IPS DF 6.9 (cell line): ENCODE measurements at regions not wholly inside any gene's neighbourhood (a gene's known extent, or its start where the extent isn't known, plus 50 kb on each side); places are given as distances from the start of the nearest gene placed in this dataset.

Experiments used
- DNase-seq: peaks from one replicate; pipeline ENCODE4 v3.0.0-alpha.2; 2013; ENCODE audit warnings: low read depth, low spot score
- H3K27ac ChIP-seq: one replicate; pipeline ENCODE4 v1.5.1; 2013; ENCODE audit warnings: low read length, control low read depth
- H3K27me3 ChIP-seq: 2 replicates; pipeline ENCODE4 v1.6.1; 2013; ENCODE audit warnings: mild to moderate bottlenecking, low read length; ENCODE audit not compliant: control insufficient read depth, insufficient read depth
- H3K36me3 ChIP-seq: 2 replicates; pipeline ENCODE4 v1.6.1; 2013; ENCODE audit warnings: low read length; ENCODE audit not compliant: control insufficient read depth, insufficient read depth
- H3K4me1 ChIP-seq: 2 replicates; pipeline ENCODE4 v1.6.1; 2013; ENCODE audit warnings: low read length; ENCODE audit not compliant: control insufficient read depth, insufficient read depth
- H3K4me3 ChIP-seq: 2 replicates; pipeline ENCODE4 v1.5.1; 2013; ENCODE audit warnings: mild to moderate bottlenecking, low read length
- H3K9me3 ChIP-seq: 2 replicates; pipeline ENCODE4 v1.6.1; 2013; ENCODE audit warnings: low read length, inconsistent platforms; ENCODE audit not compliant: control insufficient read depth, insufficient read depth
- WGBS: extraction: QIAGEN DNeasy Blood & Tissue Kit; methylation state at CpG from one replicate; pipeline ENCODE4 v1.1.7; 2013; ENCODE audit warnings: mixed read lengths, missing lambda C conversion rate; ENCODE audit not compliant: insufficient read length, insufficient coverage; 5-methylcytosine and 5-hydroxymethylcytosine counted together

DNA sequence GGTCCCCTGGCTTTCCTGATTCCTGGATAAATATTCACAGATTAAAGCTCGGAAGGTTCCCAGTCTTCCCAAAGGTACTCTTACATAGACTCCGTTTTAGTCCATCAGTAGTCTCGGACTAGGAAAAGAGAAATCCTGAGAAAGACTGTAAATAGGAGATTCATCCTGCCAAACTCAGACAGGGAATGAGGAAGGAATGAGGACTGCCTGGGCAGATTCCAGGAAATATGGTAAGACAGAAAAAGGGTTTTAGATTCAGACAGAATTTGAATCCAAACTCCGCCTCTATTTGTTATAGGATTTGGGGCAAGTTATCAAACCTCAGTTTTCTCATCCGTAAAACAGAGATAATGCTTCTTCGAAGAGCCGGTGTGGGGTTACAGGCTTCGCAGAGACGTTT is 77.8 kb upstream of the VGLL4 start:
- no peak for DNase-seq
- H3K9me3 ChIP-seq, result no peaks in the 10 kb centered on the region
- no peak overlapping the region for H3K4me3 ChIP-seq
- no CpG with 5 or more reads among the region's 9 CpGs for WGBS
- H3K27ac ChIP-seq, result no peak overlapping the region
- peaks cover 1% of the 10 kb centered on the region; the same call in 1 of the 2 replicates for H3K4me1 ChIP-seq
- H3K27me3 ChIP-seq, result no peaks in the 10 kb centered on the region
- no peaks in the 10 kb centered on the region for H3K36me3 ChIP-seq

GRCh38 chr3:11720917-11721411 is 77.2 kb upstream of the VGLL4 start:
- H3K27me3 ChIP-seq, result no peaks in the 10 kb centered on the region
- no peaks in the 10 kb centered on the region for H3K9me3 ChIP-seq
- H3K36me3 ChIP-seq, result no peaks in the 10 kb centered on the region
- H3K4me3 ChIP-seq, result no peak overlapping the region; the same call in 1 of the 2 replicates
- DNase-seq, result no peak
- peaks cover 1% of the 10 kb centered on the region; the same call in 1 of the 2 replicates for H3K4me1 ChIP-seq
- no peak overlapping the region for H3K27ac ChIP-seq
- no CpG with 5 or more reads among the region's 8 CpGs for WGBS

DNA sequence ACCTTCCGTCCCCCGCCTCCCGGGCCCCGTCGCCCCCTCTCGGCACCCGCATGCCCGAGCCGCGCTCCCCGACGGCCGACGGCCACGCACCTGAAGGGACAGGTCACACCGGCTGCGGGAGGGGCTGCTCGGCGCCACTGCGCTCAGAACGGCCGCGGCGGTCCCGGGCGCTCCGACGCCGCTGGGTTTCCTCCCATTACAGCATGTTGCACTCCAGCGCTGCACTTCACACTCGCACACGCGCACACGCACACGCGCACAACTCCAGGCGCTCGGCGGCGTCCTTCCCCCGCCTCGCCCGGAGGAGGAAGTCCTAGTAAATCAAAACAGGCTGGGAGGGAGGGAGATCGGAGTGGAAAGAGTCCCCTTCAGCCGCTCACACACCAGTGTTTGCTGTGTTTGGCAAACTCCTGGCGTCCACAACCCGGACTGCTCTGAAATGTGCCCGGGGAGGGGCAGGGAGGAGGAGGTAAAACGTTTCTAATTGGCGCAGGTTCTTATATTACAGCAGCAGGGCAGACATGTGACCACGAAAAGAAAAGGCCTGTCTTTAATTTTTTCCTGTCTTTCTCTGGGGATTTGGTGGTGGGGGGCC is 76.7 kb upstream of the VGLL4 start:
- H3K4me3 ChIP-seq, result peak overlapping the region; percentile 65; the same call in 1 of the 2 replicates
- whole genome bisulfite sequencing, result no CpG with 5 or more reads among the region's 51 CpGs
- H3K27ac ChIP-seq, result no peak overlapping the region
- DNase-seq, result no peak
- peaks cover 1% of the 10 kb centered on the region; the same call in 1 of the 2 replicates for H3K4me1 ChIP-seq
- no peaks in the 10 kb centered on the region for H3K9me3 ChIP-seq
- H3K36me3 ChIP-seq, result no peaks in the 10 kb centered on the region
- H3K27me3 ChIP-seq, result no peaks in the 10 kb centered on the region

DNA sequence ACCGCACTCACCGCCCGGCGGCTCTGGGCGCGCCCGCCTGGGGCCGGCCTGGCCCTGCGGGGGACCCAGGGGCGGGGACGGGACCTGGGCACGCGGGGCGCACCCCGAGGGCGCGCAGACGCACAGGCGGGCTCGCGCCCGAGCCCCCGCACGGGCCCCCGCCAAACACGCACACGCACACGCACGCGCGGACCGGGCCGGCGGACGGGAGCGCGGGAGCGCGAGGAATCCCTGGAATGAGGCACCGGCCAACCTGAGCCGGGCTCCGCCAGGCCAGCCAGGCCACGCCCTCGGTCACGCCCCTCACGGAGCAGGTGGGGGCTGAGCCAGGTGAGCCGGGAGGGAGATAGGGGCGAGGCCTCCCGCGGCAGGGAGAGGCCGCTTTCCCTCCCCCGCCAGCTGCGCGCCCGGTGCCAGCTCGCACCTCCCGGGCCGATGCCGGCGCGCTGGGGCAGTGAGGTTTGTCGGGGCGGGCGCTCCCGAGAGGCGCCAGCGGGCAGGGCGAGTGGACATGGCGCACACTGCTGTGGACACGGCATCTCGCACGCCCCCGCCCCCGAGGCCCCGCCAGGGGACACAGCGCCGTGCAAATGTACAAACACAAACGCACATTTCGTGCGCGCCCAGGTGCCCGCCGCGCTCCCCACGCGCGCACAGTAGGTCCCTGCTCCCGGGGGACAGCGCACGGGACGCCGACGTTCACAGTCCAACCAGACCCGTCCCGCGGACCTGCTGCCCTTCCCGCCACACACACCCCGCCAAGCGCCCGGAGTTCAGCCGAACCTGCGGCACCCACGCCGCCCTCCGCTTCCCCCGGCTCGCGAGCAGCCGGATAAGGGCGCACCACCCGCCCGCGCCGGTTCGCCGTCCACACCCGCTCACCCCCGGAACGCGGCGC is 75.9 kb upstream of the VGLL4 start:
- Histone ChIP-seq H3K4me1 (peaks cover 1% of the 10 kb centered on the region; the same call in 1 of the 2 replicates), H3K27me3 (no peaks in the 10 kb centered on the region), H3K9me3 (no peaks in the 10 kb centered on the region), H3K27ac (no peak overlapping the region), H3K36me3 (no peaks in the 10 kb centered on the region), H3K4me3 (peak overlapping the region; percentile 65)
- peak; percentile 84 for DNase-seq
- WGBS, result no CpG with 5 or more reads among the region's 121 CpGs

GRCh38 chr3:11718637-11719405 is 75.1 kb upstream of the VGLL4 start:
- Histone ChIP-seq H3K4me3 (peak overlapping the region; percentile 65), H3K27me3 (no peaks in the 10 kb centered on the region), H3K9me3 (no peaks in the 10 kb centered on the region), H3K4me1 (peaks cover 1% of the 10 kb centered on the region; the same call in 1 of the 2 replicates), H3K36me3 (no peaks in the 10 kb centered on the region), H3K27ac (no peak overlapping the region)
- no CpG with 5 or more reads among the region's 44 CpGs for WGBS
- DNase-seq, result no peak

- peaks cover 3% of the 10 kb centered on the region for H3K4me1 ChIP-seq
- no peak overlapping the region for H3K27ac ChIP-seq
- DNase-seq, result no peak
- H3K36me3 ChIP-seq, result no peaks in the 10 kb centered on the region
- H3K4me3 ChIP-seq, result no peak overlapping the region; the same call in 1 of the 2 replicates
- no CpG with 5 or more reads among the region's 9 CpGs for WGBS
- H3K9me3 ChIP-seq, result no peaks in the 10 kb centered on the region
- H3K27me3 ChIP-seq, result no peaks in the 10 kb centered on the region
Measured at GRCh38 chr3:11717768-11718636, 74.3 kb upstream of the VGLL4 start.

DNA sequence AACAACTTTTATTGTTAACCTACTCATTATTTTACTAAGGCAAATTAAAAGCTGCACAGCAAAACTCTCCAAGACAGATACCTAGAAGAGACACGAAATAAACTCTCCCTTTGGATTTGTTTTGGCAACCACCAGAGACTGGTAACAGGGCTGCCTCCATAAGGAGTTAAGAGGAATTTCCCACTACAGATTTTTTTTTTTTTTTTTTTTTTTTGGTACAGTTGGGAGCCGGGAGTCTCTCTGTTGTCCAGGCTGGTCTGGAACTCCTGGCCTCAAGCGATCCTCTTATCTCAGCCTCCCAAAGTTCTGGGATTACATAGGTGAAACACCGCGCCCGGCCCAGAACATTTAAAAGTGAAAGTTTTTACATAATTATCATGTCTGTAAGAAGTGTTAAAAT is 73.6 kb upstream of the VGLL4 start:
- Histone ChIP-seq H3K4me3 (no peak overlapping the region), H3K27ac (no peak overlapping the region), H3K9me3 (no peaks in the 10 kb centered on the region), H3K27me3 (no peaks in the 10 kb centered on the region), H3K36me3 (no peaks in the 10 kb centered on the region), H3K4me1 (peaks cover 3% of the 10 kb centered on the region)
- no peak for DNase-seq
- no CpG with 5 or more reads among the region's 6 CpGs for WGBS

DNA sequence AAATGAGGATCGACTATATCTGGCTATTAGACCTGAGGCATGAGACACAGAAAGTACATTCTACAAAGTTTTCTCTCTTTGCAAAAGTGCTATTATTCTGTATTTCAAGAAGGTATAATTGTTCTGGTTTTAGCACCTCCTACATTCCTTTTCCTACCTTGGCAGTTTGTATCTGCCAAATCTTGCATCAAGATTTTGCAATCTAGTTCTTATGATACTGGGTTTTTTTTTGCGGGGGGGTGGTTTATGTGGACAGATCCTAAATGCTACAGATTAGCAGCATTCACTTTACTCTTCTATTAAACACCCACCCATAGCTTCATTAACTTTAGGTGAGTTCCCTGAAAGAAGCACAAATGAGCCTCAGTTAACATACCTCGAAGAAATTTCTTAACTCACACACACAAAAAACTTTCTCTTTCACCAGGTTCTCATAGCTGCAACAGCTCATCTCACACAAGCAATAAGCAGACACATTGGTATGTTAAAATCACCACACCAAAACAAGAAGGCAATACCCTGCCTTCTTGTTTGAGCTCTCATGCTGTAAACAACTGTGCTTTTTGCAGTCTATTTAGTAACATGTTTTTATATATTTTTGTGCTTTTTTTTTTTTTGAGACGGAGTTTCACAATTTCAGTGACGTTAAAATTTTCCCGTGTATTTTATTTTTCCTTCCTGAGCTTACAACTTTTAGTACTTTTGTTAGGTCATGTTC is 73.0 kb upstream of the VGLL4 start:
- no peak for DNase-seq
- H3K9me3 ChIP-seq, result no peaks in the 10 kb centered on the region
- peaks cover 3% of the 10 kb centered on the region for H3K4me1 ChIP-seq
- H3K4me3 ChIP-seq, result no peak overlapping the region
- no peaks in the 10 kb centered on the region for H3K27me3 ChIP-seq
- WGBS, result no CpG with 5 or more reads among the region's 6 CpGs
- no peaks in the 10 kb centered on the region for H3K36me3 ChIP-seq
- H3K27ac ChIP-seq, result no peak overlapping the region

DNA sequence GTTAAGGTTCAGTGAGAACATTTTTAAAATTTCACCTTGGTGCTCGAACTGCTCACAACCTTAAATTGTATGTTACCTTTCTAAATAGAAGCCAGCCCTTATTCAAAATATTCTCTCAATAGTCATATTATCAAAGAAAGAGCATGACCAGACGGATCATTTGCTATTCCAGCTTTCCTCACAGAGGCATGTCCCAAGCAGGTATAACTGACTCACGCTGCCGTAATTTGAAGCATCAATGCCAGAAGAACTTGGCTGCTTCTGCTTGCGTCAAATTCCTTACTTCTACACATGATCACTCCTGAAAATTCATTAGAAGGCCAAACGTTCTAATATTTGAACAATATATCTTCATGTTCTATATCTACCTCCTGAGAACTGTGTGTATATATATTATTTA is 69.5 kb upstream of the VGLL4 start:
- DNase-seq, result no peak
- peaks cover 2% of the 10 kb centered on the region; the same call in 1 of the 2 replicates for H3K4me1 ChIP-seq
- WGBS, result no CpG with 5 or more reads among the region's 6 CpGs
- H3K27ac ChIP-seq, result no peak overlapping the region
- H3K4me3 ChIP-seq, result no peak overlapping the region
- no peaks in the 10 kb centered on the region for H3K27me3 ChIP-seq
- 0 out of 2 replicates have a peak, but pooled peaks cover 4% of the 10 kb centered on the region for H3K9me3 ChIP-seq
- H3K36me3 ChIP-seq, result no peaks in the 10 kb centered on the region
